PFSK-1 (cell line): ENCODE measurements at regions not wholly inside any gene's neighbourhood (a gene's known extent, or its start where the extent isn't known, plus 50 kb on each side); places are given as distances from the start of the nearest gene placed in this dataset.

ENCODE experiments used
- POLR2AphosphoS5 ChIP-seq: IDR thresholded peaks from 2 replicates; pipeline ENCODE4 v1.6.1; 2012; ENCODE audit warnings: low read depth, mild to moderate bottlenecking, control low read depth, low read length, moderate library complexity
- SIN3A ChIP-seq: IDR thresholded peaks from 2 replicates; pipeline ENCODE4 v1.6.1; 2012; ENCODE audit warnings: mild to moderate bottlenecking, low read length, moderate library complexity, borderline replicate concordance; ENCODE audit not compliant: insufficient read depth

GRCh38 chr3:14299767-14300166 is 102.6 kb upstream of the SLC6A6 start:
- TF ChIP-seq SIN3A (no peak), POLR2AphosphoS5 (no peak)
